Endothelial cell of umbilical vein (primary cell): ENCODE measurements at regions not wholly inside any gene's neighbourhood (a gene's known extent, or its start where the extent isn't known, plus 50 kb on each side); places are given as distances from the start of the nearest gene placed in this dataset.

Experiments used
- BruUV-seq: library from RNA; stranded (reverse); fragments of 400-500 nt; replicated peaks from 2 replicates; lab custom pipeline; 2021; lab: Mats Ljungman, UMichigan
- CTCF ChIA-PET: fragments of 300-600, 350-600 bp; sonication (Branson Sonifier 250); formaldehyde crosslinking; loops from one replicate; lab custom pipeline; 2021; ENCODE audit warnings: antibody characterized with exemption, inconsistent platforms; lab: Charles Lee
- POLR2A ChIA-PET: fragments of 300-600, 350-600 bp; sonication (Branson Sonifier 250); formaldehyde crosslinking; loops from one replicate; lab custom pipeline; 2021; ENCODE audit warnings: antibody characterized with exemption, inconsistent platforms; lab: Charles Lee
- DNase-seq: peaks from one replicate; pipeline ENCODE4 v3.0.0-alpha.2; 2011; ENCODE audit warnings: low read depth, low spot score
- FAIRE-seq: peaks from 2 replicates; lab custom pipeline; 2011; peaks lifted over from hg19 to GRCh38; lab: Jason Lieb, UNC
- H2AFZ ChIP-seq: 2 replicates; pipeline ENCODE4 v1.6.0; 2012; ENCODE audit warnings: low read depth, low read length, control low read depth, inconsistent platforms
- H3K27ac ChIP-seq: 2 replicates; pipeline ENCODE4 v1.5.1; 2011; ENCODE audit warnings: low read depth, mild to moderate bottlenecking, control low read depth, low read length, moderate library complexity; ENCODE audit not compliant: insufficient read depth
- H3K27me3 ChIP-seq, 2 experiments: 2 replicates each; pipeline versions ENCODE4 v1.6.0 to v1.6.1; 2011; ENCODE audit warnings: low read length in 2 of 2, mixed read lengths in 1 of 2; ENCODE audit not compliant: control insufficient read depth in 2 of 2, insufficient read depth in 2 of 2
- H3K36me3 ChIP-seq, 2 experiments: 2 replicates in 1 of 2; 3 replicates in 1 of 2; pipeline ENCODE4 v1.5.1; 2011; ENCODE audit warnings: low read length in 2 of 2, mild to moderate bottlenecking in 1 of 2, moderate library complexity in 1 of 2; ENCODE audit not compliant: control insufficient read depth in 2 of 2, insufficient read depth in 2 of 2; ENCODE audit errors: extremely low read depth in 1 of 2
- H3K4me1 ChIP-seq: 3 replicates; pipeline ENCODE4 v1.5.1; 2011; ENCODE audit warnings: mild to moderate bottlenecking, low read length; ENCODE audit not compliant: control insufficient read depth, insufficient read depth; ENCODE audit errors: extremely low read depth
- H3K4me2 ChIP-seq: 2 replicates; pipeline ENCODE4 v1.6.1; 2011; ENCODE audit warnings: low read length, control low read depth, mixed read lengths; ENCODE audit not compliant: insufficient read depth
- H3K4me3 ChIP-seq, 3 experiments: fragments of 200-600 bp in 1 of 3; sonication (generic), shearing (Covaris generic) in 1 of 3; replicated peaks in 1 of 3; 2 replicates each; pipeline ENCODE4 v1.5.1; 2011 to 2016; ENCODE audit warnings: control low read depth in 3 of 3, low read length in 3 of 3, mild to moderate bottlenecking in 2 of 3, inconsistent platforms in 1 of 3, low read depth in 1 of 3, moderate library complexity in 1 of 3; ENCODE audit not compliant: insufficient read depth in 1 of 3
- H3K79me2 ChIP-seq: 2 replicates; pipeline ENCODE4 v1.6.0; 2012; ENCODE audit warnings: low read length, inconsistent platforms; ENCODE audit not compliant: control insufficient read depth, insufficient read depth
- H3K9ac ChIP-seq: replicated peaks from 2 replicates; pipeline ENCODE3; 2011; ENCODE audit warnings: low read length, control low read depth; ENCODE audit not compliant: insufficient read depth; ENCODE audit errors: extremely low read depth
- H3K9me1 ChIP-seq: replicated peaks from 3 replicates; pipeline ENCODE4 v1.6.0; 2011; ENCODE audit warnings: mild to moderate bottlenecking, low read length; ENCODE audit not compliant: control insufficient read depth, insufficient read depth; ENCODE audit errors: extremely low read depth
- H3K9me3 ChIP-seq: replicated peaks from 2 replicates; pipeline ENCODE4 v1.5.1; 2012; ENCODE audit warnings: low read length, inconsistent platforms; ENCODE audit not compliant: control insufficient read depth, insufficient read depth
- H4K20me1 ChIP-seq: replicated peaks from 2 replicates; pipeline ENCODE3; 2011; ENCODE audit warnings: mild to moderate bottlenecking, low read length; ENCODE audit not compliant: control insufficient read depth, insufficient read depth; ENCODE audit errors: extremely low read depth
- CTCF ChIP-seq, 2 donors: IDR thresholded peaks; 1 replicate in 1 of 2; 2 replicates in 1 of 2; pipeline ENCODE4 v1.5.1; 2011; ENCODE audit warnings: low read length in 2 of 2, mild to moderate bottlenecking in 2 of 2, moderate library complexity in 2 of 2, control low read depth in 1 of 2, inconsistent platforms in 1 of 2, low read depth in 1 of 2; ENCODE audit not compliant: insufficient read depth in 1 of 2; ENCODE audit errors: extremely low read depth in 1 of 2
- EZH2 ChIP-seq: IDR thresholded peaks from 2 replicates; pipeline ENCODE4 v1.6.1; 2012; ENCODE audit warnings: borderline replicate concordance, low read depth, mild to moderate bottlenecking, moderate library complexity, low read length, inconsistent platforms; ENCODE audit not compliant: severe bottlenecking
- FOS ChIP-seq: IDR thresholded peaks from 2 replicates; pipeline ENCODE4 v1.6.1; 2011; ENCODE audit warnings: mild to moderate bottlenecking, low read length, moderate library complexity, borderline replicate concordance; ENCODE audit not compliant: insufficient read depth
- GATA2 ChIP-seq: IDR thresholded peaks from 2 replicates; pipeline ENCODE4 v1.7.0; 2011; ENCODE audit warnings: low read depth, mild to moderate bottlenecking, moderate library complexity, mixed read lengths, low read length; ENCODE audit not compliant: insufficient read length, insufficient read depth
- JUN ChIP-seq: IDR thresholded peaks from 2 replicates; pipeline ENCODE4 v1.6.1; 2011; ENCODE audit warnings: borderline replicate concordance, low read depth; ENCODE audit not compliant: insufficient read length, insufficient read depth
- MAX ChIP-seq: IDR thresholded peaks from 2 replicates; pipeline ENCODE4 v1.6.1; 2011; ENCODE audit not compliant: insufficient read depth, insufficient read length
- MYC ChIP-seq: IDR thresholded peaks from one replicate; pipeline ENCODE4 v1.6.1; 2011; ENCODE audit warnings: mild to moderate bottlenecking, low read depth, low read length
- POLR2A ChIP-seq: IDR thresholded peaks from 2 replicates; pipeline ENCODE4 v1.6.1; 2012; ENCODE audit warnings: low read depth, mild to moderate bottlenecking, control low read depth, low read length
- POLR2AphosphoS5 ChIP-seq: IDR thresholded peaks from 2 replicates; pipeline ENCODE4 v1.6.1; 2012; ENCODE audit warnings: low read depth, mild to moderate bottlenecking, control low read depth, low read length, moderate library complexity; ENCODE audit not compliant: insufficient read depth
- dilution Hi-C: fragments of 300-500 bp; cut with MboI; formaldehyde crosslinking; loops from one replicate; pipeline ENCODE4 v1.15.0; 2019; ENCODE audit warnings: low sequenced_read_pairs; ENCODE audit not compliant: extremely low pct_ligation_motif_present
- intact Hi-C: fragments of 100-400 bp; cut with micrococcal nuclease; formaldehyde crosslinking; loops from one replicate; pipeline ENCODE4 v1.10.0; 2022

DNA sequence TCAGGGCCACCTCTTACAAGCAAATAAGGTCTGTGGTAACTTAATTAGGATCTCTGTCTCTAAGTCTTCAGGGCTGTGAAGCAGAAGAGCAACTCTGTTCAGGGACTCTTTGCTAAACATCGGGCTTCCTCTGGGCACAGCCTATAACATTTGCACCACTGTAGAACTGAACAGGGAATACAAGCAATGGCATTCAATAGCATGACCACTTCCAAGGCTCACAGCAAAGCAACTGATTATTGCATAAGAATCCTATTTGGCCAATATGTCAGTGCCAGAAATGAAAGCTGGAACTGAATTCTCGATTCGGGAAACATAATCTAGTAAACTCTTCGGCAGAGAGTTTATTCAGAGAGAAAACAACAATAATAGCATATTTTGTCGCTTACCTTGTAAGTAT lies 92.2 kb upstream of the AMZ2 start:
- Histone ChIP-seq H3K4me2 (no peak overlapping the region), H2AFZ (no peak overlapping the region), H3K9me1 (no peaks in the 10 kb centered on the region), H3K9me3 (no peaks in the 10 kb centered on the region), H3K79me2 (no peaks in the 10 kb centered on the region), H3K27me3 (peaks cover 0 to 3% of the 10 kb centered on the region in 2 experiments), H3K27ac (no peak overlapping the region), H3K36me3 (no peaks in the 10 kb centered on the region), H3K4me1 (no peaks in the 10 kb centered on the region), H3K4me3 (no peak overlapping the region), H4K20me1 (no peaks in the 10 kb centered on the region), H3K9ac (no peak overlapping the region)
- ChIA-PET POLR2A (no interaction called here), CTCF (interaction anchor here (1.1 kb wide), 1 partner anchor 145 kb away, joined by 3 read pairs; no protein-coding TSS in a partner anchor)
- TF ChIP-seq JUN (no peak), EZH2 (no peak), FOS (no peak), POLR2A (no peak), MYC (no peak)
- no TSS peak for BruUV-seq
- dilution Hi-C loops: no loop called here
- FAIRE-seq (no peak), DNase-seq (no peak)
- intact Hi-C loops: no loop called here

- Histone ChIP-seq H3K9me1 (no peaks in the 10 kb centered on the region), H3K4me3 (no peak overlapping the region), H3K79me2 (no peaks in the 10 kb centered on the region), H3K9me3 (no peaks in the 10 kb centered on the region), H3K4me1 (no peaks in the 10 kb centered on the region), H3K9ac (no peak overlapping the region), H3K36me3 (no peaks in the 10 kb centered on the region), H3K27ac (no peak overlapping the region), H3K27me3 (no peaks in the 10 kb centered on the region), H4K20me1 (no peaks in the 10 kb centered on the region), H3K4me2 (no peak overlapping the region), H2AFZ (no peak overlapping the region)
- ChIA-PET POLR2A (no interaction called here), CTCF (interaction anchor here (1.0 kb wide), 1 partner anchor 10 kb away, joined by 3 read pairs; no protein-coding TSS in a partner anchor)
- no TSS peak for BruUV-seq
- dilution Hi-C loops: no loop called here
- TF ChIP-seq MYC: no peak
- no peak for TF ChIP-seq JUN
- TF ChIP-seq GATA2: no peak
- TF ChIP-seq MAX: no peak
- TF ChIP-seq FOS: no peak
- TF ChIP-seq POLR2A: no peak
- no peak for TF ChIP-seq POLR2AphosphoS5
- TF ChIP-seq EZH2: no peak
- TF ChIP-seq CTCF (IDR thresholded peaks at IDR 0.05; ENCODE audit: extremely low read depth in 1 of 2, insufficient read depth in 1 of 2, low read depth in 1 of 2, low read length in 2 of 2): no peak
- FAIRE-seq (no peak), DNase-seq (no peak)
- intact Hi-C loops: no loop called here
Observed at GRCh38 chr17:68161644-68162428, 86.0 kb upstream of the AMZ2 start.
